ENCODE measurements at regions not wholly inside any gene's neighbourhood (a gene's known extent, or its start where the extent isn't known, plus 50 kb on each side); places are given as distances from the start of the nearest gene placed in this dataset.

GRCh38 chr4:179027569-179027968 lies 1585.3 kb upstream of the AGA start:
- TF ChIP-seq ZFX (IDR thresholded peaks at IDR 0.05) (no peak), RAD21 (IDR thresholded peaks at IDR 0.05; ENCODE audit: low read depth) (no peak), EZH2phosphoT487 (IDR thresholded peaks at IDR 0.05; ENCODE audit: borderline replicate concordance) (no peak), POLR2A (IDR thresholded peaks at IDR 0.05; ENCODE audit: borderline replicate concordance, extremely low read depth, insufficient read depth, insufficient read length) (no peak), POLR2AphosphoS5 (IDR thresholded peaks at IDR 0.05; ENCODE audit: low read depth, low read length) (no peak), YY1 (IDR thresholded peaks at IDR 0.05; ENCODE audit: extremely low read depth, insufficient replicate concordance, low read depth, low read length) (no peak), TCF7L2 (IDR thresholded peaks at IDR 0.05; ENCODE audit: borderline replicate concordance, extremely low read depth, insufficient read depth, insufficient read length) (no peak)
- H3K9me3 ChIP-seq (ENCODE audit: control insufficient read depth in 1 of 2, insufficient read depth in 1 of 2, low read depth in 1 of 2, low read length in 2 of 2), result no peaks in the 10 kb centered on the region
- no peak overlapping the region for H3K9ac ChIP-seq (ENCODE audit: low read length)
- H4K20me1 ChIP-seq (ENCODE audit: insufficient read depth), result no peaks in the 10 kb centered on the region
- no peaks in the 10 kb centered on the region for H3K27me3 ChIP-seq (ENCODE audit: insufficient read depth, low read length)
- H3K9me2 ChIP-seq (ENCODE audit: insufficient read depth), result no peaks in the 10 kb centered on the region
- ChIA-PET RAD21 (ENCODE audit: low non-redundant PET in 1 of 2, low total read pairs in 2 of 2, uncharacterized antibody in 2 of 2, unreplicated experiment in 2 of 2) (no interaction called here), POLR2A (no interaction called here), CTCF (no interaction called here)
- H3K4me2 ChIP-seq (ENCODE audit: low read length), result no peak overlapping the region
- no peaks in the 10 kb centered on the region for H3K79me2 ChIP-seq (ENCODE audit: insufficient read depth, low read length)
- no TSS peak for BruUV-seq (replicated peaks)
- intact Hi-C loops (cut with micrococcal nuclease), result no loop called here
- ATAC-seq, result no peak
- no peak overlapping the region for H3K27ac ChIP-seq (ENCODE audit: low read depth, low read length)
- no peak overlapping the region for H3K4me3 ChIP-seq (replicated peaks in 1 of 2; ENCODE audit: low read depth in 1 of 2, low read length in 2 of 2)
- no peaks in the 10 kb centered on the region for H3K4me1 ChIP-seq (ENCODE audit: control insufficient read depth in 1 of 2, insufficient read depth in 2 of 2, low read length in 2 of 2)
- no peaks in the 10 kb centered on the region for H3K36me3 ChIP-seq (ENCODE audit: control insufficient read depth in 1 of 2, insufficient read depth in 2 of 2, low read length in 2 of 2)
- H2AFZ ChIP-seq (ENCODE audit: low read depth, low read length, poor library complexity, severe bottlenecking), result no peak overlapping the region
- no peak for DNase-seq (ENCODE audit: low read depth, low spot score)

- ATAC-seq (no peak), DNase-seq (ENCODE audit: low read depth, low spot score) (no peak)
- H3K9ac ChIP-seq (ENCODE audit: low read length), result no peak overlapping the region
- no peak for TF ChIP-seq CBX3 (IDR thresholded peaks at IDR 0.05; ENCODE audit: low read depth)
- TF ChIP-seq SP1 (IDR thresholded peaks at IDR 0.05; ENCODE audit: low read depth), result no peak
- TF ChIP-seq YY1 (IDR thresholded peaks at IDR 0.05; ENCODE audit: extremely low read depth, insufficient replicate concordance, low read depth, low read length), result no peak
- no peak for TF ChIP-seq JUND (IDR thresholded peaks at IDR 0.05)
- no peak for TF ChIP-seq CEBPB (IDR thresholded peaks at IDR 0.05; ENCODE audit: low read depth)
- no peak for TF ChIP-seq SRF (IDR thresholded peaks at IDR 0.05; ENCODE audit: low read depth)
- no peak for TF ChIP-seq EZH2phosphoT487 (IDR thresholded peaks at IDR 0.05; ENCODE audit: borderline replicate concordance)
- no peak for TF ChIP-seq REST (IDR thresholded peaks at IDR 0.05; ENCODE audit: low read depth)
- TF ChIP-seq MAX (IDR thresholded peaks at IDR 0.05), result no peak
- TF ChIP-seq CTCF (IDR thresholded peaks at IDR 0.05 in 2 of 3, conservative IDR thresholded peaks at IDR 0.05 in 1 of 3; ENCODE audit: borderline replicate concordance in 1 of 3, insufficient read depth in 1 of 3, low read depth in 2 of 3, low read length in 2 of 3), result no peak
- TF ChIP-seq ELF1 (IDR thresholded peaks at IDR 0.05; ENCODE audit: borderline replicate concordance, low read depth), result no peak
- no peak for TF ChIP-seq ZNF274 (IDR thresholded peaks at IDR 0.05; ENCODE audit: low read depth, low read length)
- no peaks in the 10 kb centered on the region for H3K27me3 ChIP-seq (ENCODE audit: insufficient read depth, low read length)
- no peaks in the 10 kb centered on the region for H3K9me3 ChIP-seq (ENCODE audit: control insufficient read depth in 1 of 2, insufficient read depth in 1 of 2, low read depth in 1 of 2, low read length in 2 of 2)
- intact Hi-C loops (cut with micrococcal nuclease), result no loop called here
- H3K9me2 ChIP-seq (ENCODE audit: insufficient read depth), result no peaks in the 10 kb centered on the region
- ChIA-PET CTCF (no interaction called here), POLR2A (no interaction called here), RAD21 (ENCODE audit: low non-redundant PET in 1 of 2, low total read pairs in 2 of 2, uncharacterized antibody in 2 of 2, unreplicated experiment in 2 of 2) (no interaction called here)
- BruUV-seq (replicated peaks), result no TSS peak
- H3K79me2 ChIP-seq (ENCODE audit: insufficient read depth, low read length), result no peaks in the 10 kb centered on the region
- H3K4me3 ChIP-seq (replicated peaks in 1 of 2; ENCODE audit: low read depth in 1 of 2, low read length in 2 of 2), result no peak overlapping the region
- no peaks in the 10 kb centered on the region for H3K36me3 ChIP-seq (ENCODE audit: control insufficient read depth in 1 of 2, insufficient read depth in 2 of 2, low read length in 2 of 2)
- H2AFZ ChIP-seq (ENCODE audit: low read depth, low read length, poor library complexity, severe bottlenecking), result no peak overlapping the region
- H3K4me1 ChIP-seq (ENCODE audit: control insufficient read depth in 1 of 2, insufficient read depth in 2 of 2, low read length in 2 of 2), result no peaks in the 10 kb centered on the region
- H3K27ac ChIP-seq (ENCODE audit: low read depth, low read length), result no peak overlapping the region
- no peak overlapping the region for H3K4me2 ChIP-seq (ENCODE audit: low read length)
- no peaks in the 10 kb centered on the region for H4K20me1 ChIP-seq (ENCODE audit: insufficient read depth)
These were observed 1586.1 kb upstream of the AGA start for GRCh38 chr4:179028321-179028720.

Data from HCT116 (cell line).